ENCODE measurements at regions not wholly inside any gene's neighbourhood (a gene's known extent, or its start where the extent isn't known, plus 50 kb on each side); places are given as distances from the start of the nearest gene placed in this dataset.

DNA sequence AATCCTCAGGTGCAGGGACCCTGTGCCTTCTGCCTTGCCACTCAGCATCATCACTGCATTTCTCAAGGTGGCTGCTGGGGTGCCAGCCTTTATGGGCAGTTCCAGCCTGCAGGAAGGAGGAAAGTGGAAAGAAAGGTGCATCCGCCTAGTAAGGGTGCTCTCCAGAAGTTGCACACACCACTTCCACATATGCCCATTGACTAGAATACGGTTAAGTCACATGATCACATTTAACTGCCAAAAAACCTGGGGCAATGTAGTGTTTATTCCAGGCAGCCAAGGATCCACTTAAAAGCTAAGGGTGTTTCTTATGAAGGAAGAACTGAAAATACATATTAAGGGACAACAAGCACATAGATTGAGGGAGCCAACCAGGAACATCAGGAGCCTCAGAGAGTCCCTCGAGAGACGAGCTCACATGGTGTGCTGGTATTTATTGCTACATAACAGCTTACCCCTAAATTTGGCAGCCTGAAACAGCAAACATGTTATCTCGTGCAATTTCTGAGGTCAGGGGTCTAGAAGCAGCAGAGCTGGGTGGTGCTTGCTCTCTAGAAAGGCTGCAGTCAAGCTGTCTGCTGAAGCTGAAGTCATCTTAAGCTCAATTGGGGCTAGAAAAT lies 52.0 kb upstream of the MMP2 start:
- Histone ChIP-seq H3K27me3 (ENCODE audit: control insufficient read depth in 2 of 2, insufficient read depth in 2 of 2, low read length in 2 of 2) (no peaks in the 10 kb centered on the region), H3K79me2 (ENCODE audit: control insufficient read depth, insufficient read depth, low read length) (no peaks in the 10 kb centered on the region), H3K9ac (replicated peaks; ENCODE audit: extremely low read depth, insufficient read depth, low read length) (no peak overlapping the region), H3K36me3 (ENCODE audit: control insufficient read depth in 2 of 2, extremely low read depth in 1 of 2, insufficient read depth in 2 of 2, low read length in 2 of 2) (no peaks in the 10 kb centered on the region), H3K9me3 (replicated peaks; ENCODE audit: control insufficient read depth, insufficient read depth, low read length) (no peaks in the 10 kb centered on the region), H3K4me1 (ENCODE audit: control insufficient read depth, extremely low read depth, insufficient read depth, low read length) (no peaks in the 10 kb centered on the region), H4K20me1 (replicated peaks; ENCODE audit: control insufficient read depth, extremely low read depth, insufficient read depth, low read length) (no peaks in the 10 kb centered on the region), H3K4me3 (replicated peaks in 1 of 3; ENCODE audit: insufficient read depth in 1 of 3, low read depth in 1 of 3, low read length in 3 of 3) (no peak overlapping the region), H3K27ac (ENCODE audit: insufficient read depth, low read depth, low read length) (no peak overlapping the region), H3K4me2 (ENCODE audit: insufficient read depth, low read length) (no peak overlapping the region), H2AFZ (ENCODE audit: low read depth, low read length) (no peak overlapping the region), H3K9me1 (replicated peaks; ENCODE audit: control insufficient read depth, extremely low read depth, insufficient read depth, low read length) (no peaks in the 10 kb centered on the region)
- dilution Hi-C loops (cut with MboI; ENCODE audit: extremely low pct_ligation_motif_present, low sequenced_read_pairs) (no loop called here), intact Hi-C loops (cut with micrococcal nuclease) (no loop called here)
- FAIRE-seq, result no peak
- no peak for TF ChIP-seq POLR2A (IDR thresholded peaks at IDR 0.05; ENCODE audit: low read depth, low read length)
- ChIA-PET CTCF (no interaction called here), POLR2A (no interaction called here)
- no TSS peak for BruUV-seq (replicated peaks)
- no peak for DNase-seq (ENCODE audit: low read depth, low spot score)
